Mucosa of rectum (tissue), 2 donors: ENCODE measurements at regions not wholly inside any gene's neighbourhood (a gene's known extent, or its start where the extent isn't known, plus 50 kb on each side); places are given as distances from the start of the nearest gene placed in this dataset.

ENCODE experiments used
- H3K27ac ChIP-seq, 2 donors: one replicate each; pipeline ENCODE4 v1.7.0; 2013; ENCODE audit warnings: inconsistent platforms in 2 of 2, low read depth in 2 of 2, low read length in 2 of 2
- H3K27me3 ChIP-seq, 2 donors: one replicate each; pipeline ENCODE4 v1.7.0; 2013; ENCODE audit warnings: low read length in 2 of 2; ENCODE audit not compliant: control insufficient read depth in 2 of 2, insufficient read depth in 2 of 2
- H3K36me3 ChIP-seq, 2 donors: one replicate each; pipeline ENCODE4 v1.7.0; 2013; ENCODE audit warnings: low read length in 2 of 2; ENCODE audit not compliant: control insufficient read depth in 2 of 2, insufficient read depth in 2 of 2
- H3K4me1 ChIP-seq, 2 donors: one replicate each; pipeline ENCODE4 v1.7.0; 2013; ENCODE audit warnings: low read length in 2 of 2, mild to moderate bottlenecking in 1 of 2; ENCODE audit not compliant: control insufficient read depth in 2 of 2, insufficient read depth in 2 of 2
- H3K4me3 ChIP-seq, 2 donors: one replicate each; pipeline ENCODE4 v1.7.0; 2013; ENCODE audit warnings: low read length in 2 of 2
- H3K9ac ChIP-seq, 2 donors: one replicate each; pipeline ENCODE4 v1.7.0; 2013; ENCODE audit warnings: low read length in 2 of 2, low read depth in 1 of 2, mild to moderate bottlenecking in 1 of 2
- H3K9me3 ChIP-seq, 2 donors: one replicate each; pipeline ENCODE4 v1.7.0; 2013; ENCODE audit warnings: low read length in 2 of 2; ENCODE audit not compliant: control insufficient read depth in 2 of 2
- donor health status: healthy.
- donor health status: Normal muscosa, but diverticular disease.

GRCh38 chr13:89726690-89727435 lies 1620.6 kb upstream of the MIR17HG start:
- Histone ChIP-seq H3K27me3 (no peaks in the 10 kb centered on the region), H3K36me3 (no peaks in the 10 kb centered on the region), H3K27ac (no peak overlapping the region), H3K9me3 (no peaks in the 10 kb centered on the region), H3K4me3 (no peak overlapping the region), H3K4me1 (no peaks in the 10 kb centered on the region), H3K9ac (no peak overlapping the region)

- no peaks in the 10 kb centered on the region for H3K27me3 ChIP-seq
- no peaks in the 10 kb centered on the region for H3K4me1 ChIP-seq
- no peak overlapping the region for H3K27ac ChIP-seq
- no peaks in the 10 kb centered on the region for H3K36me3 ChIP-seq
- H3K9ac ChIP-seq, result no peak overlapping the region
- H3K9me3 ChIP-seq, result no peaks in the 10 kb centered on the region
- no peak overlapping the region for H3K4me3 ChIP-seq
Observed at GRCh38 chr13:89733829-89734228, 1613.7 kb upstream of the MIR17HG start.

DNA sequence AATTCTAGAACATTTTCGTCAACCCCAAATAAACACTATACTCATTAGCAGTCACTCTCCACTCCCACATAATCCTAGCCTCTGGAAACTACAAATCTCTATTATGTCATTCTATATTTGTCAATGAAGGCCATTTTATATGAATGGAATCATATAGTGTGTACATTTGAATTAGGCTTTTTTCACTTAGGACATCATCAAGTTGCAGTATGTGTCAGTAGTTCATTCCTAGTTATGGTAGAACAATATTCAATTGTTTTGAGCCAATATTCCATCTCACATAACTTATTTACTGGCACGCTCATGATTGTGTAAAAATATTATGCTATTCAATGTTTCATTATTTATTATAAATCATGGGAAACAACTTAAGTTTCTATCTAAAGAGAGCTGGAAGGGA lies 1610.4 kb upstream of the MIR17HG start:
- Histone ChIP-seq H3K27ac (no peak overlapping the region), H3K4me3 (no peak overlapping the region), H3K9me3 (no peaks in the 10 kb centered on the region), H3K9ac (no peak overlapping the region), H3K4me1 (no peaks in the 10 kb centered on the region), H3K27me3 (no peaks in the 10 kb centered on the region), H3K36me3 (no peaks in the 10 kb centered on the region)

GRCh38 chr13:89738072-89738471 lies 1609.4 kb upstream of the MIR17HG start:
- no peak overlapping the region for H3K9ac ChIP-seq

GRCh38 chr13:89740994-89741685 lies 1606.3 kb upstream of the MIR17HG start:
- no peaks in the 10 kb centered on the region for H3K36me3 ChIP-seq
- H3K9ac ChIP-seq, result no peak overlapping the region
- H3K27ac ChIP-seq, result no peak overlapping the region
- H3K4me1 ChIP-seq, result no peaks in the 10 kb centered on the region
- H3K4me3 ChIP-seq, result no peak overlapping the region
- no peaks in the 10 kb centered on the region for H3K27me3 ChIP-seq
- H3K9me3 ChIP-seq, result no peaks in the 10 kb centered on the region

More at GRCh38 chr13:89738072-89738471, 1609.4 kb upstream of the MIR17HG start:
- no peak overlapping the region for H3K4me3 ChIP-seq
- no peak overlapping the region for H3K27ac ChIP-seq
- H3K9me3 ChIP-seq, result no peaks in the 10 kb centered on the region
- no peaks in the 10 kb centered on the region for H3K4me1 ChIP-seq
- H3K27me3 ChIP-seq, result no peaks in the 10 kb centered on the region
- H3K36me3 ChIP-seq, result no peaks in the 10 kb centered on the region

- no peak overlapping the region for H3K9ac ChIP-seq
- H3K27ac ChIP-seq, result no peak overlapping the region
- H3K36me3 ChIP-seq, result no peaks in the 10 kb centered on the region
- no peak overlapping the region for H3K4me3 ChIP-seq
- no peaks in the 10 kb centered on the region for H3K4me1 ChIP-seq
- no peaks in the 10 kb centered on the region for H3K27me3 ChIP-seq
- no peaks in the 10 kb centered on the region for H3K9me3 ChIP-seq
Observed at GRCh38 chr13:89746554-89746953, 1600.9 kb upstream of the MIR17HG start.

DNA sequence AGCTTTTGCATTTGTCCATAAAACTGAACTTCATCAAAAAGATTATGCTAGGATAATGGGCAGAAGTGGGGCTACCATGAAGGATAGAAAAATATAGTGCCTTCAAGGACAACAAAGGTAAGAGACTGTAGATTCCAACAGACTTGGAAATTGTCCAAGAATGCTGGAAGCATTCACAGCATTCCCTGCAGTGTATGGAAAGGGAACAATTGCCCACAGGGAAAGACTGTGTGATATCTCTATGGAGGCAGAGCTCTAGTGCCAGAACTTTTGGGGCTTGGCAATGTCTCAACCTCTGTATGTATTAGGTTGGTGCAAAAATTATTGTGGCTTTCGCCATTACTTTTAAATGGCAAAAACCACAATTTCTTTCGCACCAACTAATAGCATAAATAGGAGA lies 1598.8 kb upstream of the MIR17HG start:
- no peaks in the 10 kb centered on the region for H3K27me3 ChIP-seq
- no peak overlapping the region for H3K9ac ChIP-seq
- H3K4me1 ChIP-seq, result no peaks in the 10 kb centered on the region
- H3K36me3 ChIP-seq, result no peaks in the 10 kb centered on the region
- no peak overlapping the region for H3K27ac ChIP-seq
- no peak overlapping the region for H3K4me3 ChIP-seq
- H3K9me3 ChIP-seq, result no peaks in the 10 kb centered on the region

DNA sequence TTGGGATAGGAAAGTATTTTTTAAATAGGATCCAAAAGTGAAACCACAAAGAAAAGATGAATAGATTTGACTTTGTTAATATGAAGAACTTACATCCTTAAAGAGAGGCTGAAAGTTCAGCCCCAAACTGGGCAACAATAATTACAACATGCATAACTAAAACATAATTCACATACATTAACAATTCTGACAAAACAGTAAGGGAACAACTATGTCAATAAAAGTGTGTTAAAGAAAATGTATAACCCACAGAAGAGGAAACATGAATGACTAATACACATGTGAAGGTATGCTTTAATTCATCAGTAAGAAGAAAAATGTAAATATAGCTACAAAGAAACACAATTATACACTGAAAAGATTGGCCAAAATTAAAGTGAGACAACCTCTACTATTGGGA lies 1597.6 kb upstream of the MIR17HG start:
- H3K4me1 ChIP-seq, result no peaks in the 10 kb centered on the region

GRCh38 chr13:89750371-89750770 lies 1597.1 kb upstream of the MIR17HG start:
- Histone ChIP-seq H3K4me1 (no peaks in the 10 kb centered on the region), H3K27ac (no peak overlapping the region), H3K4me3 (no peak overlapping the region), H3K27me3 (no peaks in the 10 kb centered on the region), H3K9me3 (no peaks in the 10 kb centered on the region), H3K9ac (no peak overlapping the region), H3K36me3 (no peaks in the 10 kb centered on the region)

More for the DNA sequence above, 1597.6 kb upstream of the MIR17HG start:
- H3K27ac ChIP-seq, result no peak overlapping the region
- no peaks in the 10 kb centered on the region for H3K27me3 ChIP-seq
- H3K4me3 ChIP-seq, result no peak overlapping the region
- no peak overlapping the region for H3K9ac ChIP-seq
- no peaks in the 10 kb centered on the region for H3K36me3 ChIP-seq
- no peaks in the 10 kb centered on the region for H3K9me3 ChIP-seq

DNA sequence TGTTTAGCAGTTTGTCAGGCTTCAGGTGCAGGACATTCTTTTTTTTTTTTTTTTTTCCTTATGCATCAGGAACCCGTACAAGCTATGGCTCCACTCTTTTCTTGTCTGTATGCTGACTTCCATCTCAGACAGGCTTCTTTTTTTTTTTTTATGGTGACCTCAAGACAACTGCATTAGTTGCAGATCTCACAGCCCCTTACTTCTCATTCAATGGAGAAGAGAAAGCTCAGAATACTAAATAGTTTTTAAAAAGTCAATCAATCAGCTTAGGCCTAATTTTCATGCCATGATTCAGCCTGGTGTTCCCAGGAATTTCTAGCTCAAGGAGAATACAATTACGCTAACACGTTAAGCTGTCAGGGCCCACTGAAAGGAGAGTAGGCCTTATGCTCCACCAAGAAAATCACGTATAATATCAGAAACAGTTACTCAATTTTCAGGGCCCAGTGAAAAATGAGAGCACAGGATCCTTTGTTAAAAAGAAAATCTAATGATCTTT lies 1596.0 kb upstream of the MIR17HG start:
- Histone ChIP-seq H3K4me1 (no peaks in the 10 kb centered on the region), H3K4me3 (no peak overlapping the region), H3K9me3 (peaks cover 0 to 4% of the 10 kb centered on the region in 2 donors), H3K27me3 (no peaks in the 10 kb centered on the region), H3K9ac (no peak overlapping the region), H3K36me3 (no peaks in the 10 kb centered on the region), H3K27ac (no peak overlapping the region)
